Stimulated activated CD4-positive, alpha-beta T cell treated with anti-CD3 and anti-CD28 coated beads, Interleukin-4, amount 100 ng/mL, for 24 hours (primary cell): ENCODE measurements at regions not wholly inside any gene's neighbourhood (a gene's known extent, or its start where the extent isn't known, plus 50 kb on each side); places are given as distances from the start of the nearest gene placed in this dataset.

Experiments used
- DNase-seq: peaks from one replicate; pipeline ENCODE4 v3.0.0-alpha.2; 2020

GRCh38 chr6:170176898-170177771 is 113.7 kb downstream of the DLL1 start:
- no peak for DNase-seq

GRCh38 chr6:170176136-170176897 is 114.6 kb downstream of the DLL1 start:
- no peak for DNase-seq

- no peak for DNase-seq
Observed at GRCh38 chr6:170175644-170176135, 115.2 kb downstream of the DLL1 start.

- DNase-seq: no peak
Observed at GRCh38 chr6:170174771-170175643, 115.9 kb downstream of the DLL1 start.

GRCh38 chr6:170174124-170174770 is 116.6 kb downstream of the DLL1 start:
- no peak for DNase-seq

- no peak for DNase-seq
Observed at GRCh38 chr6:170173335-170173881, 117.5 kb downstream of the DLL1 start.

GRCh38 chr6:170172825-170173256 is 118.0 kb downstream of the DLL1 start:
- no peak for DNase-seq

- no peak for DNase-seq
Observed at GRCh38 chr6:170172392-170172791, 118.5 kb downstream of the DLL1 start.

- no peak for DNase-seq
Observed at GRCh38 chr6:170167657-170168159, 123.2 kb downstream of the DLL1 start.

- DNase-seq: no peak
Observed at GRCh38 chr6:170166511-170167122, 124.3 kb downstream of the DLL1 start.

GRCh38 chr6:170165471-170166117 is 125.3 kb downstream of the DLL1 start:
- no peak for DNase-seq

- no peak for DNase-seq
Observed at GRCh38 chr6:170165085-170165470, 125.8 kb downstream of the DLL1 start.

- no peak for DNase-seq
Observed at GRCh38 chr6:170164271-170164900, 126.5 kb downstream of the DLL1 start.

GRCh38 chr6:170163405-170164170 is 127.3 kb downstream of the DLL1 start:
- DNase-seq: no peak

GRCh38 chr6:170162775-170163404 is 128.0 kb downstream of the DLL1 start:
- no peak for DNase-seq

GRCh38 chr6:170162011-170162774 is 128.7 kb downstream of the DLL1 start:
- DNase-seq: no peak

- DNase-seq: no peak
Observed at GRCh38 chr6:170160628-170161611, 130.0 kb downstream of the DLL1 start.
